22Rv1 (cell line): ENCODE measurements at regions not wholly inside any gene's neighbourhood (a gene's known extent, or its start where the extent isn't known, plus 50 kb on each side); places are given as distances from the start of the nearest gene placed in this dataset.

Experiments
- H3K27ac ChIP-seq: fragments of 450-650 bp; 2 replicates; pipeline ENCODE4 v1.5.1; 2017
- ZFX ChIP-seq: fragments of 450-650 bp; IDR thresholded peaks from 2 replicates; pipeline ENCODE4 v1.6.1; 2017; ENCODE audit warnings: antibody characterized with exemption, borderline replicate concordance
- TF ChIP-seq, protein P1 (sequence below): fragments of 450-650 bp; IDR thresholded peaks from 2 replicates; pipeline ENCODE4 v1.5.1; 2017; ENCODE audit warnings: mild to moderate bottlenecking

DNA sequence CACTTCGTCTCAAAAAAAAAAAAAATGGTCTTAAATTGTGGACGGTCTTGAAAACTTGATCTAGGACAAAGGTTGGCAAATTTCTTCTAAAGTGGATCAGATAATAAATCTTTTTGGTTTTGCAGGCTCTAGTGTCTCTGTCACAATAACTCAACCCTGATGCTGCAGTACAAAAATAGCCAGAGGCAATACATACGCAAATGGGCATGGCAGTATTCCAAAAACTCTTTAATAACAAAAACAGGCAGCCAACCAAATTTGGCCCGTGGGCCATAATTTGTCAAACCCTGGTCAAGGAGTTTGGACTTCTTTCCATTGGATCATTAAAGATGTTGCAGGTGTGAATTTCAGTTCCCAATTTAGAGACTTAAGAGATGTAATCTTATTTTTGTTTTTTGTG is 93.5 kb upstream of the MRI1 start:
- TF ChIP-seq, protein P1, sequence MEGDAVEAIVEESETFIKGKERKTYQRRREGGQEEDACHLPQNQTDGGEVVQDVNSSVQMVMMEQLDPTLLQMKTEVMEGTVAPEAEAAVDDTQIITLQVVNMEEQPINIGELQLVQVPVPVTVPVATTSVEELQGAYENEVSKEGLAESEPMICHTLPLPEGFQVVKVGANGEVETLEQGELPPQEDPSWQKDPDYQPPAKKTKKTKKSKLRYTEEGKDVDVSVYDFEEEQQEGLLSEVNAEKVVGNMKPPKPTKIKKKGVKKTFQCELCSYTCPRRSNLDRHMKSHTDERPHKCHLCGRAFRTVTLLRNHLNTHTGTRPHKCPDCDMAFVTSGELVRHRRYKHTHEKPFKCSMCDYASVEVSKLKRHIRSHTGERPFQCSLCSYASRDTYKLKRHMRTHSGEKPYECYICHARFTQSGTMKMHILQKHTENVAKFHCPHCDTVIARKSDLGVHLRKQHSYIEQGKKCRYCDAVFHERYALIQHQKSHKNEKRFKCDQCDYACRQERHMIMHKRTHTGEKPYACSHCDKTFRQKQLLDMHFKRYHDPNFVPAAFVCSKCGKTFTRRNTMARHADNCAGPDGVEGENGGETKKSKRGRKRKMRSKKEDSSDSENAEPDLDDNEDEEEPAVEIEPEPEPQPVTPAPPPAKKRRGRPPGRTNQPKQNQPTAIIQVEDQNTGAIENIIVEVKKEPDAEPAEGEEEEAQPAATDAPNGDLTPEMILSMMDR, result no peak
- TF ChIP-seq ZFX, result no peak
- H3K27ac ChIP-seq, result no peak overlapping the region

DNA sequence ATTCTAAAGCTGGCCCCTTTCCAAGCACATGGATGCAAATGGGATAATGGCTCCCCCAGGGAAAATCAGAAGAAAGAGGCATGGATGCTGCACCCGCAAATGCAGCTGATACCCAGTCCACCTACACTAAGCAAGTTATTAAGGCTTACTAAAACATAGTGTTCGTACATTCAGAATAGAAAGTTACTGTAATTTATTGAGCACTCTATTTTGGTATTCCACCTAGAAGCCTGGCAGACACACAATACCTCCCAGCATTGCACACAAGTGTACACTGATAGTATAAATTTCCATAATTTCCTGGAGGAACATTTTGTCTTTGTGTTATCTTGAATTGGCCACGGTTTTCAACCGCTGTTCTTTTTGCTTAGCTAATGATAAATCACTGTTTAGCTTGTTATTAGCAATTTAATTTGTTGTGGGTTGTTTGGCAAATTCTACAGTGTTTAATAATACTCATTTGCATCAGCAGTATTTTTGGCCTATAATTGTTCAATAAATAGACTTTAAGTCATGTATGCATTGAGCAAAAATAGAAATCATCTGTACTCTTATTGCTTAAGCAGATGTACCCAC is 94.5 kb upstream of the MRI1 start:
- TF ChIP-seq ZFX, result no peak
- TF ChIP-seq, protein P1, result no peak
- H3K27ac ChIP-seq, result no peak overlapping the region

DNA sequence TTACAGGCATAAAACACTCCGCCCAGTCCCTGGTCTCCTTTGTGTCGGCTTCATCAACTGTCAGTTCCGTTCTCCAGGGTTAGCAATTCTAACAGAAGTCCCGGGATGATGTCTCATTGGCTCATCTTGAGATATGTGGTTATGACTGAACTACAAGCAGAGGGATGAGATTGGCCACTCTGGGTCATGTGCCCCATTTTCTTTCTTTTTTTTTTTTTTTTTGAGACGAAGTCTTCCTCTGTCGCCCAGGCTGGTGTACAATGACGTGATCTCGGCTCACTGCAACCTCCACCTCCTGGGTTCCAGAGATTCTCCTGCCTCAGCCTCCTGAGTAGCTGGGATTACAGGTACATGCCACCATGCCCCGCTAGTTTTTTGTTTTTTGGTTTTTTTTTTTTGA is 95.4 kb upstream of the MRI1 start:
- H3K27ac ChIP-seq, result no peak overlapping the region
- TF ChIP-seq, protein P1, result no peak
- no peak for TF ChIP-seq ZFX

DNA sequence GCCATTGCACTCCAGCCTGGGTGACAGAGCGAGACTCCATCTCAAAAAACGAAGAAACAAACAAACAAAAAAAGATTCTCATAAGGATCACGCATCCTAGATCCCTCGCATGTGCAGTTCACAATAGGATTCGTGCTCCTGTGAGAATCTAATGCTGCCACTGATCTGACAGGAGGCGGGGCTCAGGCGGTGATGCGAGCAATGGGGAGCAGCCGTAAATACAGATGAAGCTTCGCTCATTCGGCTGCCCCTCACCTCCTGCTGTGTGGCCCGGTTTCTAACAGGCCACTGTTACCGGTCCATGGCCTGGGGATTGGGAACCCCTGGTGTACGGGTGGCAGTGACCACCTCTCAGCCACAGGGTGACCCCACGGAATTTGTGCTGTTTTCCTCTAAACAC is 98.2 kb upstream of the MRI1 start:
- TF ChIP-seq, protein P1, result no peak
- TF ChIP-seq ZFX, result no peak
- H3K27ac ChIP-seq, result no peak overlapping the region

DNA sequence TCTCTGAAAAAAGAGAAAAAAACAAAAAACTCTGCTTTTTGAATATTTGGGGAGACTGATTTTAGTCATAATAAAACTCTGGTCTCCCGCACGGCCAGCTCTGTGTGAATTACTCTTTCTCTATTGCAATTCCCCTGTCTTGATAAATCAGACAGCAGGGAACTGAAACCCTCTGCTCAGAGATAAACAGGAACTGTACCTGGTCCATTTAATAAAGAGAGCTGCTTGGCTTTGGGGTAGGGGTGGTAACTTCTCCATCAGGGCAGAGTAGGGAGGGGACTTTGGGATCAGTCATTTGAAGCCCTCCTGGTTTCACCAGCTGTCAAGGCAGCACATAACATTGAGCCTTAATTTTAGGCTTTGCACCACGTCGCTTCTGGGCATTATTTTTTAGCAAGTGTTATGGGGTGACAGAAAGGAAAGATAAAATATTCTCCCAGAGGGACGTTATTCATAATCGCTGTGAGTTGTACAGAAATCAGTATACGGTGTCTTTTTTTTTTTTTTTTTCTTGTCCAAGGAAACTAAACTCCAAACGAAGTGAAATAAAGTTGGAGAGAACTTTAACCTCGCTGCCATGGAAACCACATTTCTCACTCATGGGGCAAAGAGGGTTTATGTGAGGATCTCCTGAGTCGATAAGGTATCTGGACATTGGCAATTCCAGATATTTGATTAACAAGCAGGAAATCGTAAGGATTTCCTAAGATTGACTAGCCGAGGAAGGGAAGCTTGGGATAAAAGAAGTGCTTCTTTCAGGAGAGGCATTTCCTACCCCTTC is 99.0 kb upstream of the MRI1 start:
- H3K27ac ChIP-seq, result no peak overlapping the region
- TF ChIP-seq, protein P1, result no peak
- TF ChIP-seq ZFX, result no peak

DNA sequence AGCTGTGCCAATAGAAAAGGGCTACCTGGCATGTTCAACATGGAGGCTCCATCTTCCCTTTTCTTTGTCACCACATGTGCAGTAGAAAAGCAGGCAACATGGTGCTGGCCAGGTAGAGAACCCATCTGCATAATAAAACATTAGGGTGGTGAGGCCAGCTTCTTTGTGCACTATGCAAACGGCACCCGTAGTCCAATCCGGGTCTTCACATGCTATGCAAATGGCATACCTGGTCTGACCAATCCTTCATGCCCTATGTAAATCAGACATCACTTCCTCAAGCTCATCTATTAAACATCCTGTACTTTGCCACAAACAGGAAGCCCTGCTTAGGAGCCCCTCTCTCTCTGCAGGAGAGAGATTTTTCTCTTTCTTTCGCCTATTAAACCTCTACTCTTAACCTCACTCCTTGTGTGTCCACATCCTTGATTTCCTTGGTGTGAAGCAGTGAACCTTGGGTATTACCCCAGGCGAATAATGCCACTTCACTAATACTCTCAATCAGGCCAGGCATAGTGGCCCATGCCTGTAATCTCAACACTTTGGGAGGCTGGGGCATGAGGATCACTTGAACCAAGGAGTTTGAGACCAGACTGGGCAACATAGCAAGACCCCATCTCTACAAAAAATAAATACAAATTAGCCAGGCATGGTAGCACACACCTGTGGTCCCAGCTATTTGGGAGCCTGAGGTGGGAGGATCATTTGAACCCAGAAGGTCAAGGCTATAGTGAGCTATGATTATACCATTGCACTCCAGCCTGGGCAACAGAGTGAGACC is 111.3 kb upstream of the MRI1 start:
- no peak for TF ChIP-seq ZFX
- TF ChIP-seq, protein P1, result no peak
- no peak overlapping the region for H3K27ac ChIP-seq

DNA sequence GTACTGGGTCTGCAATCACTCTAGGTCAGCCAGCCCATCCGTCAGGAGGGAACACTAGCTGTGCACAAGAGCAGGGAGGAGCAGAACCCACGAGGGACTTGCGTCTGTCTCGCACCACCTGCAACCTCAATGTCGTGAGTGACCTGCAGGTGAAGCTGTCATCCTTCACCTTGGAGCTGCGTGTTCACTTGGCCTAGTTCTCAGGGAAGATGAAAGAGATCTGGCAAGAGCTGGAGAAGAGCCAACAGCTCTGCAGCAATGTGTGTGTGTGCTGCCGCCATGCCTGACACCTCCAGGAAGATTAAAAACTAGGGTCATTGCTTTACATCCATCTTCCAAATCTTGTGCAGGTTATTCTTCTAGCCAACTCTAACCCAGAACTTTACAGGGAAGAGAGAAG is 117.6 kb upstream of the MRI1 start:
- no peak for TF ChIP-seq ZFX
- TF ChIP-seq, protein P1, result no peak

More for the DNA sequence above, 117.6 kb upstream of the MRI1 start:
- no peak overlapping the region for H3K27ac ChIP-seq
